NCI-H187 (cell line): ENCODE measurements at regions not wholly inside any gene's neighbourhood (a gene's known extent, or its start where the extent isn't known, plus 50 kb on each side); places are given as distances from the start of the nearest gene placed in this dataset.

Experiments
- DNase-seq, 2 experiments: peaks; one replicate each; lab custom pipeline; 2025; lab: John Stamatoyannopoulos, UW

DNA sequence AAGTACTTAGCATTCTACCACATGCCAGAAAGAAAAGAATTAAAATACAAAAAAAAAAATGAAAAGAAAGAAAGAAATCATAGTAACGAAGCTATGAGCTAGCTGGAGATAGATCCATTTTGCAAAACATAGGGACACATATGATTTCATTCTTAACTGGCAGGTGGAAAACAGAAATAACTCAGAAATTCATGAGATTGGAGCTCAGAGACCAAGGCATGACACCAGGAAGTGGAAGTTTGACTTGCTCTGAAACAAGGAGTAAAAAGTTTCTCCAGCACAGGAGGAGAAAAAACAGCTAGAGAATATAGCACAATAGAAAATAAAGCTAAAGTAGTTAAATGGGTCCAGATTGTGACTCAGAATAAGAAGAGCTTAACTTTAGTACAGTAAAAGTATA is 278.1 kb downstream of the ZEB2 start:
- no peak for DNase-seq

DNA sequence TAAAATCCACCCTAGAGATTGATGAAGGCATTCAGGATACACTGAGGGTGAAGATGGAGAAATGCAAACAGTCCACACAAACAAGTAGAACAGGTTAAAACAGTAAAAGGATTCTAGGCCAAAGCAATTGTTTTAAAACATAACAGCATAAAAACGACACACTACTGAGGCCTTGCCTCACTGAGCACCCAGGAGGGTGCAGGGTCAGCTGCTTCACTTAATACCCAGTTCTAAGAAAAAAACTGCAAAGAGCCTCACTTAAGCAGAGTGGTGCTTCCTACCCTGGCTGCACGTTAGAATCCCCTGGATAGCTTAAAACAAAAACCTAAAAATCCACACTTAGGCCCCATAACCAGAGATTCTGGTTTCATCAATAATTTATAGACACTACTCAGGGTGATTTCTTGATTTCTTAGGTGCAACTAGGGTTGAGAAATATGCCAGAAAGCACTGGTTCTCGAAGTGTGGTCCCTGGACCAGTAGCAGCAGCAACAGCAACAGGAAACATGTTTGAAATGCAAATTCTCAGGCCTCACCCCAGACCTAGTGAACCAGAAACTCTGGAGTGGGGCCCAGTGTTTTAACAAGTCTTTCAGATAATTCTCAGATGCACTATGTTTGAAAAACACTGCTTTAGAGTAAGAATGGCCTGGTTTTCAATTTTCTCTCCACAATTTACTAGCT is 279.1 kb downstream of the ZEB2 start:
- DNase-seq = no peak

DNA sequence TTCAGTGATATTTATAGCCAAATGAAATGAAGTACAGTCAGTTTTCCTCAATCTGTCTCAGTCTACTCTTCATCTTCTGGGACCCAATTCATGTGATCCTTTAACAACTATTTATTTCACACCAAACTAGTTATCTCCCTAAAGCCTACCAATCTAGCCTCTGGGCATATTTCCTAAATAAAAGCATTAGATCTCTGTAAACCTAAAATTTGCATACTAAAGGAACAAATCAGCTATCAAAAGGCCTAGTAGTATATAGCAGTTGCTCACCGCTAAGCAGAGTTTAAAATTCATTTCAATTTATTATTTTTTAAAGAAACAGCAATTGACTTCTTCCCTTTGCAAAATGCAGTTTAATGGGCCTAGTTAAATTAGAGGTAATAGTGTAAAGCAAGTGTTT is 280.2 kb downstream of the ZEB2 start:
- no peak for DNase-seq

DNA sequence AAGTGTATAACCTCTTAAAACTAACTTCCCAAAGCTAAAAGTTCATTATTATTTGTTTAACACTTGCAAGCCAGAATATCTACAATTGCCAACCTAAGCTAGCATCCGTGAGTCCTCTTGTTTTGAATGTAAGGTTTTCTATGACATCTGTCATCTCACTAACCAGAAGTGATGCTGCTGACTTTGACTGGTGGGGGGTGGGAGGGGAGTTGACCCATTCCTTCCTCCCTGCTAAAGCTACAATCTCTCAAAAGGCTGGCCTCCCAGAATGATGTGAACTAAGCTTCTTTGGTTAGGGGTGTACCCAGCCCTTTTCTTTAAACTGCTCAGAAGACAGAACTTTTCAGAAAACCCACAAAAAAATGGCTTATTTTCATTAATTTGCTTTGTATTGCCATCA is 280.6 kb downstream of the ZEB2 start:
- DNase-seq = no peak

- peak in 1 of 2 experiments; percentile 1 for DNase-seq
Observed at GRCh38 chr2:144237830-144238627, 281.9 kb downstream of the ZEB2 start.

DNA sequence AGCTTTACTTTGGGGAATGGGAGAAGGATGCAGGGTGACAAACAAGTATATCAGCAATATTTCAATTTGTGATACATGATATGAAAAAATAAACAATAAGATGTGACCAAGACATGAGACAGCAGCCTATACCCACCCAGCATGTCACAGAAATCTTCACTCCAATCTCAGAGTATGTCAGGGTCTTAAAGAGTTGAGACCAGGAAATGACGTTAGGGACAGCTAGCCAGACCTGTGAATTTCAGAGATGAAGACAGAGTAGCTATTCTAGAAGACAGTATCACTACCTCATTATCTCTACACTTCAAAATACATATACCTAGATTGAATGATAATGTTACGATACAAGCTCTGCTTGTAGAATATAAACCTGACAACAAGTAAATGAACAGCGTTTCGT is 282.8 kb downstream of the ZEB2 start:
- no peak for DNase-seq

GRCh38 chr2:144235050-144235449 is 284.9 kb downstream of the ZEB2 start:
- DNase-seq = no peak

DNA sequence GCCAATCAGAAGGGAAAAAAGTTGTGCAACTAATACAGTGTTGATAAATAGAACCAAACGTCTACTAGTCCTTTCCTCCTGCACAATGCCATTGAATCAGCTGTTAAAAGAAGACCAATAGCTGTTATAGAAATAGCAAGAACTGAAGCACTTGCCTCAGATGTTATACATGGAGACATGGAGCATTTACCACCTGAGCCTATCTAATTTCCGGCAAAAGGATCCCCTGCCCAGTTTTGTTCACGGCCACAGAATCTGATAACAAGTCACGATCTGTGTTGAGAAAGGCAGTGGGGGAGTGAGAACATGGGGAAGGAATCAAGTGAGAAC is 285.4 kb downstream of the ZEB2 start:
- no peak for DNase-seq

DNA sequence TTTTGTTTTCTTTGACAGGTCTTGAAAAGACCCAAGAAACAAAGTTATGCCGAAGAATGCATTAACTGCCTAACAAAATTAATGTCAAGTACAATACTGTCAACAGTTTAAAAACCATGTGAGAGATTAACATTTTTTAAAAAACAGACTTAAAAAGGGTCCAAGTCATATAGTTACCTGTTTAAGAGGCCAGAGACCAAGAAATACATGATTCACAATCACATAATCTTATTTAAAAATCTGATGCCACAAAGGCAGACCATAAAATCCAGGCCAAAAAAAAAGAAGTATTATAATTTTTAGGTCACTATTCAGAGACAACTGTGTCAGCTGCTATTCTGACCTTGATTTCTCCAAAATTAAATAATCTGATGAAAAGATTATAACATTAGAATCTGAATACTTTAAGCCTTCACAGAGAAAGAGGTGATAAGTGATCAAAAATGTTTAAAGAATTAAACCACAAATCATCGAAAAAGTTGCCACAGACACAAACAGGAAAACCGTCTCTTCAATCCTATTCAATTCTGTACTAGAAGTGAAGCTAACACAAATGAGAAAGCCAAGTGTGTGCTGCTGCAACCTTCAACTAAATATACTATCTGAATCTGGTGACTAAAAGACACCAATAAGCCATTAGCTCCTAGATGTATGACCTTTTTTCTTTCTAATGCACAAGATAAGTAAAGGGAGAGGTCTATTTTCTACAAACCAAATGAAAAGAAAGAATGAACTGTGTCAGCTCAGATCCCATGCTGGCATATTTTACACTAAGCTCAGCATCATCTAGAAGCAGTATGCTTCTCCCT is 286.0 kb downstream of the ZEB2 start:
- DNase-seq = no peak

DNA sequence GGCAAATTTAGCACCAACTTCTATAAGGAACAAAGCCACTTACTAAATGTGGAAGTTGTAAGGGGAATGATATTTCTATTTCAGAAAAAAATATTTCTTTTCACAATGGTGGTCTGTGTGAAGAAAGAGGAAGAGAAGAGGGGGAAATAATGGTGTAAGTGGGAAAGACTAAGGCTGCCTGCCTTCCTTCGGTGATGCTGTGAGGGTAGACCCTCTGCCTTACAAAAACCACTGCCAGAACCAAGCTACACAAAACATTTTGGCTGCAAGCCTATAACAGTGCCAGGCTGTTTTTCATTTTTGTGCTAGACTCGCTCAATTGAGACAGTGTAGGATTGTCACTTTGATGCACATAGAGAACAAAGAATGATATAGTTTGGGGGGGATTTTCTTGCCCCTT is 286.6 kb downstream of the ZEB2 start:
- DNase-seq = no peak

DNA sequence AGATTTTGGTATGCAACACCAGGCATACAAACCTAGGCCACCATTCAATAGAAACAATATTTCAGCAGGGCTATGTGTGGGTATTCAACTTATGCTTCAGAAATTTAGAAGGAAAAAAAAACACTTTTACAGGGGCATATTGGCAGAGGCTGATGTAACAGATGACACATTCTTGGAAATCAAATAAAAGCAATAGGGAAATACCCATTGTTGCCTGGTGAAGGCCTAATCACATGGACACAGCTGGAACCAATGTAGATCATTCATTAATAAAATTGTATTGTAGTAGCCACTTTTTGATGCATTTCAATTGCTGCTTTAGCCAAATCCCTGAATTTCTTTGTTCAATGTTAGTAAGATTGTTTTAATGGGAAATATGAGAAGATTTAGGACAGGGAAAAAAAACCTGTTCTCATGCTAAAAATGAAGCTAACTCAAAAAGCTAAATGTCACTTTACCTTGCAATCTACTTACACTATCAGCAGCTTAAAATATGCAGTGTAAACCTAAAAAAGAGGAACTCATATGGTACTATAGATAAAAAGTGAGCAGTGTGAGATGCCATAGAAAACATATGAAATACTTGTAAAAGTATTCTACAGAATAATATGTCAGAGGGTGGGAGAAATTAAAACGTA is 289.4 kb downstream of the ZEB2 start:
- no peak for DNase-seq

DNA sequence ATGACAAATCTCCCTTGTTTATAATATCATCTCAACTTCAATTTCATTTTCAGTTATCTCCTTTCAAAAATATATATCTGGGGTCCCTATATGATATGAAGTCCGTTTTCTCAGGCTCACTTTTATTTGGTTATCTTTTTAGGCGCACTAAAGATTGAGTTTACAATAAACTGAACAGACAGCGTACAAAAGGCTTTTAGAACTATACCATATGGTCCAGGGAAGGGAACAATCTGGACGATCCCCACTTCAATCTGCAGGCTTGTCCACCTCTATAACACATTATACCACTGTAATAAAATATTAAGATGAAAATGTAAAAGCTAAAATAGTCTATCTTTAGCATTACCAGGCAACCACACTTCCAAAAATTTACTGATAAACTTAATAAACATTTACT is 289.9 kb downstream of the ZEB2 start:
- no peak for DNase-seq

DNA sequence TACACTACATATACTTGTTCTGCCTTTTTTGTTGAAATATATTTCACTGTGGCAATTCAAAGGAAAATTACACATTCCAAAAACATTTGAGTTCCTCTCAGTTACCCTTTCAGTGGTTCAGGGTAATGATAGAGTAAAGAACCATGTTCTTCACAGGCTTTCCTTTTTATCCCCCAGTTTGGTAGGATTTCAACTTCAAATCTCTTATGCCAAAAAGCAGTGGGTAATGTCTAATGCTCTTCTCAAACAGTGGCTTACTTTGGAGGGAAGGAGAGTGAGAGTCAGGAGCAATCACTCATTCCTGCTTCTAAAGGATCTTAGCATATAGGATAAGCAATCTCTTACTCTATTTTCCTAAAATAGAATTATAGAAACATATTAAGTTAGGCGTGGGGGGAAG is 290.6 kb downstream of the ZEB2 start:
- DNase-seq = no peak

DNA sequence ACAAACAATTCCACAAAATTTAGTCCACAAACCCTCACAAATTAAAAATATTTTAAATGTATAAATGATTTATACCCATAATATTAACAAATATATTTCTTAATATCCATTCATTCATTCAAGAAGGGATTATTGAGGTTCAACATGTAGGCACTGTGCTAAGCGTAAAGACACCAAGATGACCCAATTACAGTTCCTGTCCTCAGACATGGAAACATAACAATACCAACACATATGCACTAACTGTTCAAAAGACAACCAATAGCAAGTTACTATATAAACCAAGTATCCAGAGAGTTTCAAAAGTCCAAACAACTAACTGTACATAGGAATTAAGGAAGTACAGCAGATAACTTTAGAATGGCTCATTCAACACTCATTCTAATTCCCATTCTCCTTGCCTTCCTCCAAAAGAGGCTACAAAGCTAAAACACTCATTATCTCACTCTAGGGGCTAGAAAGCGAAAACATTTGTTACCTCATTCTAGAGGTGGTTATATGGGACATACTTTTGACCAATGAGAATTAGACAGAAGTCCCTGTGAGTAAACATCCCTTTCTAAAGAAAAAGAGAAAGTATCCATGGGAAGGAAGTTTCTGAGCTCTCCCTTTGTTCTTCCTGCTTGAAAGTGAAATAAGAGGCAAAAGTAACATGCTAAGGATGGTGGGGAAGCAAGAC is 292.4 kb downstream of the ZEB2 start:
- no peak for DNase-seq

GRCh38 chr2:144225076-144225475 is 294.8 kb downstream of the ZEB2 start:
- no peak for DNase-seq

DNA sequence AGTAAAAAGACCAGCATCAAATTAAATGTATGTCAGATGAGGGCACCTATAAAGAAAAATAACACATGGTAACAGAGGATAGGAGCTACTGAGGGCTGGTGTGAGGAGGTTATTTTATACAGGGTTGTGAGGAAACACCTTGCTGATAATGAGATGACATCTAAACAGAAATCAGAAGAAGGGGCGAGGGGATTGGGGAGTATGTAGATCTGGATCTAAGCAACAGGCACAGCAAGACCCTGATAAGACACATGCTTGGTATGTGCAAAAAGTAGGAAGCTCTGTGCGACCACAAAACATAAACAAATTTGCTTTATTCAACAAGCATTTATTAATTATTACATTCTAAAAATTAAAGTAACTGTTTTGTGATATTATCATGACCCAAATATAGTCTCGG is 295.4 kb downstream of the ZEB2 start:
- DNase-seq = no peak

DNA sequence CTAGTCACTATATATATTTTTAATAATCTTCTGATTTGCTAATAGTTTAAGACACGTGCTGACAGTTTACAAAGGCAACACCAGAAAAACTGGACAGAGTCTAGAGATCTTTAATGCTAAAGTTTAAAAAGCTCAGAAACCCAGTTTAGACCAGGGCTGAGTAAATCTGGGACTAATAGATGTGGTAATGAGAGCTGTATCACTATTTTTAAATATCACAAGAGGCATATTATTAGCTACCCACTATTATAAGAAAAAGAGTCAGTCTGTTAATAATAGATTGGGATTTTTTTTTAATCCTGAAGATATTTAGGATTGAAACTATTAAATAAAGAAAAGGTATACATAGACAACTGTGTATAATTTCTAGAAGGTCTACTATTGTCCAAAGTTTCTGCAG is 299.9 kb downstream of the ZEB2 start:
- DNase-seq = no peak

GRCh38 chr2:144217853-144218633 is 301.9 kb downstream of the ZEB2 start:
- DNase-seq = no peak

DNA sequence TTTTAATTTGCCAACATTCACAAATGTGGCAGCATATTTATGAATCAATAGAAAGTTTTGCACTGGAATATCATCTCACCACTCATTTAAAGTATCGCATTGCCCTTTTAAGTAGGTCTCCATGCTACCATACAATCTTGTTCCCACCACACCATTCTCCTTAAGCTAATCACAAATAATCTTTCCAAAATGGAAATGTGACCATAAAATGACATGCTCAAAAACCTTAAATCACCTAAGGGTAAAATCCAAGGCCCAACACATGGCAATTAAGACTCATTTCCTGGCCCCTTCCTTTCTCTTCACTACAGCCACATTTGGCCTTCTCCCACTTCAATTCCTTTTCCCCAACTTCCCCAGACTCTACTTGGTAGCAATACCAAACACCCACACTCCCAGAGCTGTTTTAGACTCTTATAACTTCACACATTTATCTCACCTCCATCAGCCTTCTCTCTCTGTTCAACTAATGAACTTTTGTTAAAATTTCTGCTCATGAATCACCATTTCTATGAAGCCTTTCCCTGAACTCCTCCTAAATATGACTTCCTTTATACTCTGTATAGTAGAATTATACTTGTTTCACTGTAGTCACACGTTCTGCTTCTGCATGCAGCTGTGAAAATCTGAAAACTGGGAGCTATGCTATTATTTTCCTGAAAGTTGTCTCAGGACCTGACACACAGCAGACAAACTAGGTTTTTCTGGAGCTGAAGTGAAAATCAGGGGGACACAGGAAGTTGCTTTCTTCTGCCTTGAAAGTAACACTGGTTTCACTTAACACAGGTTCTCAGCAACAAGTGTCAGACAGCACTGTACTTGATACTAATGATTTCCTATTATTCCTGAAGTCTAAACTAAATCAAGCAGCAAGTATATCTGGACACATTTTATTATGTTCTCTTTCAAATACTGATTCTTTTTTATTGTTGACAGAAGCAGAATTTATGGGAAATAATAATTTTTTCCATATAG is 303.9 kb downstream of the ZEB2 start:
- DNase-seq = no peak

DNA sequence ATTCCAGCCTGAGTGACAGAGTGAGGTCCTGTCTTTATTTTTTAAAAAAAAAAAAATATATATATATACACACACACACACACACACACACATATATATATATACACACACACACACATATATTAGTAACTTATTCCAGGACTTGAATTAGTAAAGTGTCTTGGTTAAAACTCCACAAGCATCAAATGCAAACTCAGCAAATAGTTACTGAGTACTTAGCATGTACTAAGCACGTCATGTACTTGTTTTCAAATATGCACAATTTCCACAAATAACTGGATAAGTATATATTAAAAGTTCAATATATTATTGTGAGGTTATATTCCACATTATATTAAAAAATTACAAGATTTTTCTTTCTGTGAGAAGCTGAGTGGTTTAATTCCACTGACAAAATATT is 304.7 kb downstream of the ZEB2 start:
- no peak for DNase-seq
